Left lung (tissue), 4 donors: ENCODE measurements at regions not wholly inside any gene's neighbourhood (a gene's known extent, or its start where the extent isn't known, plus 50 kb on each side); places are given as distances from the start of the nearest gene placed in this dataset.

Experiments
- ATAC-seq: fragments of 200-7000 bp; cut with Tn5 transposase; one replicate; pipeline ENCODE4 v1.9.1; 2020; ENCODE audit warnings: moderate library complexity
- DNase-seq, 4 donors: peaks; one replicate each; pipeline ENCODE4 v3.0.0-alpha.2; 2013 to 2020
- H3K27ac ChIP-seq, 2 donors: fragments of 200-600 bp; sonication (generic) in 1 of 2; one replicate each; pipeline versions ENCODE4 v1.5.0 to v1.8.0; 2020 to 2021
- H3K27me3 ChIP-seq, 2 donors: fragments of 200-600 bp; sonication (generic) in 1 of 2; one replicate each; pipeline versions ENCODE4 v1.5.0 to v1.8.0; 2020 to 2021
- H3K36me3 ChIP-seq, 2 donors: fragments of 200-600 bp; sonication (generic) in 1 of 2; one replicate each; pipeline versions ENCODE4 v1.5.0 to v1.8.0; 2020 to 2021
- H3K4me1 ChIP-seq, 2 donors: fragments of 200-600 bp; one replicate each; pipeline ENCODE4 v1.8.0; 2021
- H3K4me3 ChIP-seq, 2 donors: fragments of 200-600 bp; sonication (generic) in 1 of 2; one replicate each; pipeline versions ENCODE4 v1.5.0 to v1.8.0; 2020 to 2021; ENCODE audit warnings: mild to moderate bottlenecking in 1 of 2
- H3K9me3 ChIP-seq, 2 donors: fragments of 200-600 bp; sonication (generic) in 1 of 2; one replicate each; pipeline versions ENCODE4 v1.5.0 to v1.8.0; 2020 to 2021
- CTCF ChIP-seq, 2 donors: fragments of 200-600 bp; sonication (generic) in 1 of 2; IDR thresholded peaks; one replicate each; pipeline versions ENCODE4 v1.5.0 to v1.8.0; 2021; ENCODE audit warnings: antibody characterized with exemption in 2 of 2
- intact Hi-C, 2 donors: fragments of 100-400 bp; cut with DNase I; formaldehyde crosslinking; loops; one replicate each; pipeline versions ENCODE4 v1.11.2 to v1.14.2; 2022
- donor health status: DM: no; HTN: yes; CAD: no.
- donor health status: DM: no; HTN: no; CAD: no.

GRCh38 chr1:29489471-29489870 is 253.1 kb downstream of the PTPRU start:
- no peaks in the 10 kb centered on the region for H3K36me3 ChIP-seq
- peaks cover 0 to 27% of the 10 kb centered on the region in 2 donors for H3K27me3 ChIP-seq
- intact Hi-C loops, result no loop called here
- no peak for TF ChIP-seq CTCF (IDR thresholded peaks at IDR 0.05)
- DNase-seq (no peak), ATAC-seq (no peak)
- no peak overlapping the region for H3K27ac ChIP-seq
- H3K4me3 ChIP-seq, result no peak overlapping the region
- H3K9me3 ChIP-seq, result no peaks in the 10 kb centered on the region
- no peaks in the 10 kb centered on the region for H3K4me1 ChIP-seq

GRCh38 chr1:29488794-29489311 is 252.5 kb downstream of the PTPRU start:
- intact Hi-C loops, result no loop called here
- no peak overlapping the region for H3K27ac ChIP-seq
- ATAC-seq (no peak), DNase-seq (no peak)
- H3K4me3 ChIP-seq, result no peak overlapping the region
- H3K27me3 ChIP-seq, result peaks cover 0 to 28% of the 10 kb centered on the region in 2 donors
- H3K9me3 ChIP-seq, result no peaks in the 10 kb centered on the region
- no peak for TF ChIP-seq CTCF (IDR thresholded peaks at IDR 0.05)
- no peaks in the 10 kb centered on the region for H3K4me1 ChIP-seq
- no peaks in the 10 kb centered on the region for H3K36me3 ChIP-seq

GRCh38 chr1:29488086-29488793 is 251.9 kb downstream of the PTPRU start:
- peaks cover 0 to 32% of the 10 kb centered on the region in 2 donors for H3K27me3 ChIP-seq
- no peak for TF ChIP-seq CTCF (IDR thresholded peaks at IDR 0.05)
- no peak overlapping the region for H3K4me3 ChIP-seq
- DNase-seq (no peak), ATAC-seq (no peak)
- H3K27ac ChIP-seq, result no peak overlapping the region
- H3K9me3 ChIP-seq, result no peaks in the 10 kb centered on the region
- no peaks in the 10 kb centered on the region for H3K4me1 ChIP-seq
- no peaks in the 10 kb centered on the region for H3K36me3 ChIP-seq
- intact Hi-C loops, result no loop called here

GRCh38 chr1:29487291-29487690 is 251.0 kb downstream of the PTPRU start:
- no peaks in the 10 kb centered on the region for H3K4me1 ChIP-seq
- no peaks in the 10 kb centered on the region for H3K36me3 ChIP-seq
- TF ChIP-seq CTCF (IDR thresholded peaks at IDR 0.05), result no peak
- H3K27me3 ChIP-seq, result peaks cover 0 to 32% of the 10 kb centered on the region in 2 donors
- no peaks in the 10 kb centered on the region for H3K9me3 ChIP-seq
- DNase-seq (no peak), ATAC-seq (no peak)
- intact Hi-C loops, result no loop called here
- H3K4me3 ChIP-seq, result no peak overlapping the region
- no peak overlapping the region for H3K27ac ChIP-seq

- Histone ChIP-seq H3K4me1 (no peaks in the 10 kb centered on the region), H3K36me3 (no peaks in the 10 kb centered on the region), H3K4me3 (no peak overlapping the region), H3K27ac (no peak overlapping the region), H3K9me3 (no peaks in the 10 kb centered on the region), H3K27me3 (peaks cover 0 to 27% of the 10 kb centered on the region in 2 donors)
- DNase-seq, result no peak
- no peak for TF ChIP-seq CTCF (IDR thresholded peaks at IDR 0.05)
- ATAC-seq, result no peak
- intact Hi-C loops, result no loop called here
Observed at GRCh38 chr1:29485096-29485925, 249.0 kb downstream of the PTPRU start.
